Astrocyte (in vitro differentiated cells and primary cell): ENCODE measurements at regions not wholly inside any gene's neighbourhood (a gene's known extent, or its start where the extent isn't known, plus 50 kb on each side); places are given as distances from the start of the nearest gene placed in this dataset.

Experiments
- DNase-seq: peaks from one replicate; pipeline ENCODE4 v3.0.0-alpha.2; 2010; ENCODE audit warnings: low read depth
- FAIRE-seq: peaks from 2 replicates; lab custom pipeline; 2011; peaks lifted over from hg19 to GRCh38; lab: Jason Lieb, UNC
- H2AFZ ChIP-seq: 2 replicates; pipeline ENCODE4 v1.6.0; 2012; ENCODE audit warnings: low read depth, low read length, inconsistent platforms
- H3K27ac ChIP-seq: 2 replicates; pipeline ENCODE4 v1.5.1; 2011; ENCODE audit warnings: low read depth, low read length, inconsistent platforms
- H3K27me3 ChIP-seq: 2 replicates; pipeline ENCODE4 v1.6.0; 2011; ENCODE audit warnings: low read length, inconsistent platforms; ENCODE audit not compliant: insufficient read depth
- H3K36me3 ChIP-seq: 2 replicates; pipeline ENCODE4 v1.5.1; 2011; ENCODE audit warnings: low read length, inconsistent platforms; ENCODE audit not compliant: insufficient read depth
- H3K4me1 ChIP-seq: 2 replicates; pipeline ENCODE4 v1.5.1; 2011; ENCODE audit warnings: low read length, inconsistent platforms; ENCODE audit not compliant: insufficient read depth
- H3K4me2 ChIP-seq: 2 replicates; pipeline ENCODE4 v1.6.0; 2012; ENCODE audit warnings: low read length, inconsistent platforms
- H3K4me3 ChIP-seq: 2 replicates; pipeline ENCODE4 v1.5.1; 2011; ENCODE audit warnings: low read depth, mild to moderate bottlenecking, low read length, inconsistent platforms; ENCODE audit not compliant: insufficient read depth
- H3K79me2 ChIP-seq: 2 replicates; pipeline ENCODE4 v1.6.0; 2012; ENCODE audit warnings: mild to moderate bottlenecking, low read length, inconsistent platforms; ENCODE audit not compliant: insufficient read depth
- H3K9ac ChIP-seq: 2 replicates; pipeline ENCODE4 v1.6.0; 2012; ENCODE audit warnings: mild to moderate bottlenecking, low read length, inconsistent platforms
- H3K9me3 ChIP-seq: 2 replicates; pipeline ENCODE4 v1.5.1; 2012; ENCODE audit warnings: low read depth, mild to moderate bottlenecking, low read length, inconsistent platforms; ENCODE audit not compliant: insufficient read depth
- H4K20me1 ChIP-seq: 2 replicates; pipeline ENCODE4 v1.6.0; 2012; ENCODE audit warnings: low read length, inconsistent platforms; ENCODE audit not compliant: insufficient read depth
- H3K27ac Mint-ChIP-seq: one replicate; pipeline ENCODE4 v1.8.0; 2021; ENCODE audit warnings: mild to moderate bottlenecking, mixed read lengths; ENCODE audit not compliant: unreplicated experiment
- H3K27me3 Mint-ChIP-seq: one replicate; pipeline ENCODE4 v1.8.0; 2021; ENCODE audit warnings: low read depth, mixed read lengths; ENCODE audit not compliant: unreplicated experiment
- H3K36me3 Mint-ChIP-seq: one replicate; pipeline ENCODE4 v1.8.0; 2021; ENCODE audit warnings: low read depth, mixed read lengths; ENCODE audit not compliant: unreplicated experiment
- H3K4me1 Mint-ChIP-seq: one replicate; pipeline ENCODE4 v1.8.0; 2021; ENCODE audit warnings: low read depth, mixed read lengths; ENCODE audit not compliant: unreplicated experiment
- H3K4me3 Mint-ChIP-seq: one replicate; pipeline ENCODE4 v1.8.0; 2021; ENCODE audit warnings: mild to moderate bottlenecking, moderate library complexity, mixed read lengths; ENCODE audit not compliant: unreplicated experiment
- H3K9me3 Mint-ChIP-seq: one replicate; pipeline ENCODE4 v1.8.0; 2021; ENCODE audit warnings: mild to moderate bottlenecking, mixed read lengths; ENCODE audit not compliant: unreplicated experiment
- EZH2 ChIP-seq: IDR thresholded peaks from 2 replicates; pipeline ENCODE4 v1.6.1; 2012; ENCODE audit warnings: mild to moderate bottlenecking, low read length, inconsistent platforms; ENCODE audit not compliant: insufficient read depth
- TF ChIP-seq, protein P1 (sequence below): IDR thresholded peaks from 2 replicates; pipeline ENCODE4 v1.5.1; 2011; ENCODE audit warnings: low read depth, mild to moderate bottlenecking, inconsistent platforms, low read length, moderate library complexity; ENCODE audit not compliant: insufficient read depth

GRCh38 chr4:31192341-31192740, 472.2 kb downstream of the PCDH7 start:
- Histone ChIP-seq H3K79me2 (no peaks in the 10 kb centered on the region), H2AFZ (no peak overlapping the region), H3K4me2 (no peak overlapping the region), H4K20me1 (no peaks in the 10 kb centered on the region), H3K27me3 (no peaks in the 10 kb centered on the region), H3K4me3 (no peak overlapping the region), H3K9me3 (no peaks in the 10 kb centered on the region), H3K36me3 (no peaks in the 10 kb centered on the region), H3K4me1 (no peaks in the 10 kb centered on the region), H3K27ac (no peak overlapping the region), H3K9ac (no peak overlapping the region)
- Mint-ChIP-seq H3K27ac (no peak overlapping the region), H3K4me3 (no peak overlapping the region), H3K9me3 (no peaks in the 10 kb centered on the region), H3K27me3 (no peaks in the 10 kb centered on the region), H3K36me3 (no peaks in the 10 kb centered on the region), H3K4me1 (no peaks in the 10 kb centered on the region)
- no peak for DNase-seq
- no peak for TF ChIP-seq EZH2
- TF ChIP-seq, protein P1, sequence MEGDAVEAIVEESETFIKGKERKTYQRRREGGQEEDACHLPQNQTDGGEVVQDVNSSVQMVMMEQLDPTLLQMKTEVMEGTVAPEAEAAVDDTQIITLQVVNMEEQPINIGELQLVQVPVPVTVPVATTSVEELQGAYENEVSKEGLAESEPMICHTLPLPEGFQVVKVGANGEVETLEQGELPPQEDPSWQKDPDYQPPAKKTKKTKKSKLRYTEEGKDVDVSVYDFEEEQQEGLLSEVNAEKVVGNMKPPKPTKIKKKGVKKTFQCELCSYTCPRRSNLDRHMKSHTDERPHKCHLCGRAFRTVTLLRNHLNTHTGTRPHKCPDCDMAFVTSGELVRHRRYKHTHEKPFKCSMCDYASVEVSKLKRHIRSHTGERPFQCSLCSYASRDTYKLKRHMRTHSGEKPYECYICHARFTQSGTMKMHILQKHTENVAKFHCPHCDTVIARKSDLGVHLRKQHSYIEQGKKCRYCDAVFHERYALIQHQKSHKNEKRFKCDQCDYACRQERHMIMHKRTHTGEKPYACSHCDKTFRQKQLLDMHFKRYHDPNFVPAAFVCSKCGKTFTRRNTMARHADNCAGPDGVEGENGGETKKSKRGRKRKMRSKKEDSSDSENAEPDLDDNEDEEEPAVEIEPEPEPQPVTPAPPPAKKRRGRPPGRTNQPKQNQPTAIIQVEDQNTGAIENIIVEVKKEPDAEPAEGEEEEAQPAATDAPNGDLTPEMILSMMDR, result no peak
- no peak for FAIRE-seq

DNA sequence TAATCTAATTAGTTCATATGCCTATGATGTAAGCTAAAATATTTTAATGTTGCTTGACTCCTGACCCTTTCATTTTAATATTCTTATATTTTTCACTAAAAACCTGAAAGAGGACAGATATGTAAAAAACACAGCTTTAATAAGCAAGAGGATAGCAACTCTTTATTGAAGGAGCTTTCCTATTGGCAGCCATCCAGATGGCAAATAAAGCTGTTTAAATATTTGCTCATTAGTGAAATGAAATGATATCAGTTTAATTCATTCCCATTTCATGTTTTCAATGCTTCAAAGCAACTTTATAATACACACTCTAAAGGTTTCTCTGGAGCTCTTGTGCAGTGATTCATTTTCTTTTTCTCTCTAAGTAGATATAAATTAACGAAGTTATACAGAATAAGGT, 473.4 kb downstream of the PCDH7 start:
- Histone ChIP-seq H3K27me3 (no peaks in the 10 kb centered on the region), H3K4me3 (no peak overlapping the region), H3K4me1 (no peaks in the 10 kb centered on the region), H2AFZ (no peak overlapping the region), H3K27ac (no peak overlapping the region), H3K4me2 (no peak overlapping the region), H3K79me2 (no peaks in the 10 kb centered on the region), H3K9me3 (no peaks in the 10 kb centered on the region), H3K36me3 (no peaks in the 10 kb centered on the region), H3K9ac (no peak overlapping the region), H4K20me1 (no peaks in the 10 kb centered on the region)
- Mint-ChIP-seq H3K27ac (no peak overlapping the region), H3K27me3 (no peaks in the 10 kb centered on the region), H3K9me3 (no peaks in the 10 kb centered on the region), H3K4me3 (no peak overlapping the region), H3K36me3 (no peaks in the 10 kb centered on the region), H3K4me1 (no peaks in the 10 kb centered on the region)
- FAIRE-seq (no peak), DNase-seq (no peak)
- TF ChIP-seq EZH2, result no peak
- TF ChIP-seq, protein P1, result no peak

GRCh38 chr4:31194823-31195222, 474.7 kb downstream of the PCDH7 start:
- DNase-seq (no peak), FAIRE-seq (no peak)
- Histone ChIP-seq H3K4me1 (no peaks in the 10 kb centered on the region), H3K79me2 (no peaks in the 10 kb centered on the region), H3K27me3 (no peaks in the 10 kb centered on the region), H3K4me3 (no peak overlapping the region), H2AFZ (no peak overlapping the region), H3K27ac (no peak overlapping the region), H3K9ac (no peak overlapping the region), H4K20me1 (no peaks in the 10 kb centered on the region), H3K36me3 (no peaks in the 10 kb centered on the region), H3K4me2 (no peak overlapping the region), H3K9me3 (peaks cover 3% of the 10 kb centered on the region)
- Mint-ChIP-seq H3K4me3 (no peak overlapping the region), H3K27ac (no peak overlapping the region), H3K4me1 (no peaks in the 10 kb centered on the region), H3K36me3 (no peaks in the 10 kb centered on the region), H3K27me3 (no peaks in the 10 kb centered on the region), H3K9me3 (peaks cover under 1% of the 10 kb centered on the region)
- TF ChIP-seq, protein P1, result no peak
- TF ChIP-seq EZH2, result no peak
